Gastroesophageal sphincter (tissue), 4 donors: ENCODE measurements at regions not wholly inside any gene's neighbourhood (a gene's known extent, or its start where the extent isn't known, plus 50 kb on each side); places are given as distances from the start of the nearest gene placed in this dataset.

Experiments
- ATAC-seq: fragments of 150-250 bp; one replicate; pipeline ENCODE4 v1.9.1; 2016; ENCODE audit warnings: mild to moderate bottlenecking, moderate library complexity
- H3K27ac ChIP-seq, 4 donors: fragments of 200-600 bp; sonication (generic) in 3 of 4; 1 replicate in 3 of 4; 2 replicates in 1 of 4; pipeline ENCODE4 v1.5.1; 2016 to 2019
- H3K27me3 ChIP-seq: fragments of 200-600 bp; sonication (generic); one replicate; pipeline ENCODE4 v1.5.1; 2019
- H3K36me3 ChIP-seq, 2 donors: fragments of 200-600 bp; sonication (generic); one replicate each; pipeline ENCODE4 v1.5.1; 2019; ENCODE audit warnings: control low read depth in 1 of 2
- H3K4me1 ChIP-seq, 3 donors: fragments of 200-600 bp; sonication (generic); 1 replicate in 2 of 3; 2 replicates in 1 of 3; pipeline ENCODE4 v1.5.1; 2016 to 2019; ENCODE audit warnings: control low read depth in 2 of 3
- H3K4me3 ChIP-seq, 2 donors: fragments of 200-600 bp; sonication (generic); one replicate each; pipeline ENCODE4 v1.5.1; 2019; ENCODE audit warnings: mild to moderate bottlenecking in 1 of 2, moderate library complexity in 1 of 2
- H3K9me3 ChIP-seq, 3 donors: fragments of 200-600 bp; sonication (generic); one replicate each; pipeline ENCODE4 v1.5.1; 2017 to 2019; ENCODE audit warnings: control low read depth in 2 of 3
- EP300 ChIP-seq: sonication (generic); formaldehyde crosslinking; IDR thresholded peaks from one replicate; pipeline ENCODE4 v1.6.1; 2017; ENCODE audit warnings: antibody characterized with exemption, mild to moderate bottlenecking
- POLR2A ChIP-seq, 2 donors: fragments of 450-650 bp; IDR thresholded peaks; one replicate each; pipeline ENCODE4 v1.6.1; 2017; ENCODE audit warnings: antibody characterized with exemption in 2 of 2, mild to moderate bottlenecking in 2 of 2, moderate library complexity in 1 of 2
- POLR2AphosphoS5 ChIP-seq: sonication (generic); formaldehyde crosslinking; IDR thresholded peaks from one replicate; pipeline ENCODE4 v1.6.1; 2017; ENCODE audit warnings: antibody characterized with exemption
- WGBS, 2 donors: methylation state at CpG; one replicate each; pipeline ENCODE4 v1.1.5; 2018; ENCODE audit warnings: low coverage in 1 of 2; 5-methylcytosine and 5-hydroxymethylcytosine counted together
- TF ChIP-seq, protein P1 (sequence below), 4 experiments: fragments of 200-600 bp in 2 of 4; fragments of 450-650 bp in 2 of 4; sonication (generic) in 1 of 4; IDR thresholded peaks; one replicate each; pipeline ENCODE4 v1.5.1; 2017 to 2019; ENCODE audit warnings: antibody characterized with exemption in 4 of 4, mild to moderate bottlenecking in 2 of 4, moderate library complexity in 2 of 4

DNA sequence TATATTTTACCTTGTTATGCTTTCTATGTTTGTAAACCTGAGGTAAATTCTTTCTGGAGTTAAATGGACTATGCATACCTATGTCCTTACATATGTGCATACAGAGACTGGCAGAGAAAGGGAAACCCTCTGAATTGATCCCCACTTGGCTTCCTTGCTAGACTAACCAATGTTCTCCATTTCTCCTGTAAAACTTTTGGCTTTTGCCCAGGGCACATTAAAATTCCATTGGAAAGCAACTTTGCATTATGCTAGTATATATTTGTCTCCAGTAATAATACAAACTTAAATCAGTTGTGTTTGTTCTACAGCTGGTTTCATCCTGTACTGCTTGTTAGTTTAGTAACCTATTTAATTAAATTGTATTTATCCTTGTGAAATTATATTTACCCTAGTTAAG is 646.0 kb upstream of the MARCKS start:
- no peaks in the 10 kb centered on the region for H3K36me3 ChIP-seq
- no peak for ATAC-seq
- no peaks in the 10 kb centered on the region for H3K4me1 ChIP-seq
- no peak for TF ChIP-seq POLR2AphosphoS5
- TF ChIP-seq, protein P1, sequence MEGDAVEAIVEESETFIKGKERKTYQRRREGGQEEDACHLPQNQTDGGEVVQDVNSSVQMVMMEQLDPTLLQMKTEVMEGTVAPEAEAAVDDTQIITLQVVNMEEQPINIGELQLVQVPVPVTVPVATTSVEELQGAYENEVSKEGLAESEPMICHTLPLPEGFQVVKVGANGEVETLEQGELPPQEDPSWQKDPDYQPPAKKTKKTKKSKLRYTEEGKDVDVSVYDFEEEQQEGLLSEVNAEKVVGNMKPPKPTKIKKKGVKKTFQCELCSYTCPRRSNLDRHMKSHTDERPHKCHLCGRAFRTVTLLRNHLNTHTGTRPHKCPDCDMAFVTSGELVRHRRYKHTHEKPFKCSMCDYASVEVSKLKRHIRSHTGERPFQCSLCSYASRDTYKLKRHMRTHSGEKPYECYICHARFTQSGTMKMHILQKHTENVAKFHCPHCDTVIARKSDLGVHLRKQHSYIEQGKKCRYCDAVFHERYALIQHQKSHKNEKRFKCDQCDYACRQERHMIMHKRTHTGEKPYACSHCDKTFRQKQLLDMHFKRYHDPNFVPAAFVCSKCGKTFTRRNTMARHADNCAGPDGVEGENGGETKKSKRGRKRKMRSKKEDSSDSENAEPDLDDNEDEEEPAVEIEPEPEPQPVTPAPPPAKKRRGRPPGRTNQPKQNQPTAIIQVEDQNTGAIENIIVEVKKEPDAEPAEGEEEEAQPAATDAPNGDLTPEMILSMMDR (IDR thresholded peaks at IDR 0.05), result no peak
- no peak for TF ChIP-seq POLR2A (IDR thresholded peaks at IDR 0.05)
- no peak for TF ChIP-seq EP300
- no peak overlapping the region for H3K4me3 ChIP-seq
- H3K9me3 ChIP-seq, result no peaks in the 10 kb centered on the region
- no peaks in the 10 kb centered on the region for H3K27me3 ChIP-seq
- no peak overlapping the region for H3K27ac ChIP-seq

DNA sequence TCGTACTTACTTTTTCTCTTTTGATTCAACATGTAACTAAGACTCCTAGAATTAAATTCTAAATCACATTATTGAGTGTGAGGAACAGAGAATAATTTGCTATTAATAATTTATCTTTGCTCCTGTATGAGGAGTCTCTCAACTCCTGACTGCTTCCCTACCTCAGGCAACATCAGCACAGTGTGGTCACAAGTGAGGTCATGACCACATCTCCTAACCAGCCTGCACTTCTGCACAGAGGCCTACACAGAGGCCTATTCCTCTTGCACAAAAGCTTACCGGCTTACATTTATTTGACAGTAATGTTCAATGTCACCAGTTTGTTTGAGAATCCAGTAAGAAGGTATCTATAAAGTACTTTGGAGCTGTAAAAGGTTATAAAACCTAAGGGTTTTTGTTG is 637.4 kb upstream of the MARCKS start:
- WGBS, 2 donors, result 65 to 89% methylated on average over 2 of the region's 2 CpGs
- Histone ChIP-seq H3K4me1 (no peaks in the 10 kb centered on the region), H3K27ac (no peak overlapping the region), H3K4me3 (no peak overlapping the region), H3K9me3 (no peaks in the 10 kb centered on the region), H3K27me3 (no peaks in the 10 kb centered on the region), H3K36me3 (no peaks in the 10 kb centered on the region)
- ATAC-seq, result no peak
- TF ChIP-seq POLR2AphosphoS5 (no peak), EP300 (no peak), POLR2A (IDR thresholded peaks at IDR 0.05) (no peak)
- TF ChIP-seq, protein P1 (IDR thresholded peaks at IDR 0.05), result no peak

DNA sequence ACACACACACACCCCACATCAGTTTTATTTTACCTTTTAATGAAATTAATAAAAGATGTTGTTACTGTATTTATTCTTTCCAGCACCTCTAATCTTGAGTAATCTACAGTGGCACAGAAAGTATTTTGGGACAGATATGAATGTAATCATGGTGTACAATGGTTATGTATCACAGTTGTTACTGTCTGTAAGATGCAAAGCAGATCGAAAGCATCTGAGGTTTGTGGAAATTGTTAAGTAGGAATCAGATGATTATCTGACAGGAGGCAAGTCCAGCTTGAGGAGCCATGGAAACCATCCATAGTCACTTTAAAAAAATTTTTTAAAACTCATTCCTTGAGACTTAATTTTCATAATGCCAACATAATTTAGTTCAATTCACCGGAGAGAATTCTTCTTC is 636.3 kb upstream of the MARCKS start:
- TF ChIP-seq POLR2AphosphoS5, result no peak
- TF ChIP-seq POLR2A (IDR thresholded peaks at IDR 0.05), result no peak
- no peak for TF ChIP-seq EP300
- TF ChIP-seq, protein P1 (IDR thresholded peaks at IDR 0.05), result no peak
- no peak for ATAC-seq
- Histone ChIP-seq H3K4me1 (no peaks in the 10 kb centered on the region), H3K36me3 (no peaks in the 10 kb centered on the region), H3K9me3 (no peaks in the 10 kb centered on the region), H3K27ac (no peak overlapping the region), H3K27me3 (no peaks in the 10 kb centered on the region), H3K4me3 (no peak overlapping the region)
- 53 to 84% methylated on average over 2 of the region's 2 CpGs for WGBS, 2 donors

DNA sequence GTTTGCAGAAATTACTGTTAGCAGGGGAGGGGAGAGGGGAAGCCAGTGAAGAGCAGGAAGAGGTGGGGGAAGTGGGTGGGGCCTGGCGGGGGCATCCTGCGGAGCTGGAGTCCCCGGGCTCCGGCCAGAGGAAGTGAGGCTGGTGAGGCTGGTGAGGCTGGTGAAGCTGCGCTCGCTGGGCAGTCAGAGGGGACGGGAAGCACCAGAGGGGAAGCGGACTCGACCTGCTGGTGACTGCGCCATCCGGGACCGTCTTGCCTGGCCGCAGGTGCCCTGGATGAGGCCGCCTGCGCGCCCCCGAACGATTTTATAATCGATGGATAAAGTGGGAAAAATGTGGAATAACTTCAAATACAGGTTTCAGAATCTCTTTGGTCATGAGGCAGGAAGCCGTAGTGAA is 635.3 kb upstream of the MARCKS start:
- WGBS, 2 donors, result 86 to 94% methylated on average over 7 to 12 of the region's 20 CpGs
- Histone ChIP-seq H3K4me1 (no peaks in the 10 kb centered on the region), H3K27me3 (no peaks in the 10 kb centered on the region), H3K36me3 (no peaks in the 10 kb centered on the region), H3K4me3 (no peak overlapping the region), H3K9me3 (no peaks in the 10 kb centered on the region), H3K27ac (no peak overlapping the region)
- TF ChIP-seq, protein P1 (IDR thresholded peaks at IDR 0.05), result no peak
- TF ChIP-seq EP300 (no peak), POLR2AphosphoS5 (no peak), POLR2A (IDR thresholded peaks at IDR 0.05) (no peak)
- ATAC-seq, result no peak

DNA sequence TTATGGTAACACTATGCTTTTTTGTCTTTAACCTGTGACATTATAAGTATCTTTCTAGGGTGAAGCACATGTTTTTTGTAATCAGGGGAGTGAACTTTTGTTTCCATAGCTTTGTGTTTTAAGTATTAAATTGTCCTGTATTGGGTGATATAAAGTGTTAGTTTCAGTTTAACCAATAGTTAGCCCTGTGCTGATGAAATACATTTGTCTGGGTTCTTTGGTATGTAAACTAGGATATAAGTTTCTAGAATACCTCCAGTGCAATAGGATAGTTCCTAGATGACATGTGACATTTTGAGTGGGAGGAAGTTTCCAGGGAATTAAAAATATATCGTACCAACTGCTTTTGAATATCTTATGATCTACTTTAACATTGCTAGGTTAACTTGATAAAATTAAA is 611.0 kb upstream of the MARCKS start:
- Histone ChIP-seq H3K9me3 (no peaks in the 10 kb centered on the region), H3K27ac (no peak overlapping the region), H3K27me3 (no peaks in the 10 kb centered on the region), H3K4me3 (no peak overlapping the region), H3K4me1 (no peaks in the 10 kb centered on the region), H3K36me3 (no peaks in the 10 kb centered on the region)
- TF ChIP-seq EP300 (no peak), POLR2A (IDR thresholded peaks at IDR 0.05) (no peak), POLR2AphosphoS5 (no peak)
- TF ChIP-seq, protein P1 (IDR thresholded peaks at IDR 0.05), result no peak
- 45 to 79% methylated on average over 1 of the region's 1 CpG for WGBS, 2 donors
- ATAC-seq, result no peak
